GM21825 (cell line): ENCODE measurements at regions not wholly inside any gene's neighbourhood (a gene's known extent, or its start where the extent isn't known, plus 50 kb on each side); places are given as distances from the start of the nearest gene placed in this dataset.
"Not testable (repeated sequence)": the region's sequence is repeated elsewhere in the genome, so short reads cannot be mapped to it uniquely, and the experiment has no call there.

Experiments used
- ATAC-seq: cut with Tn5 transposase; IDR thresholded peaks from one replicate; pipeline ENCODE4 v1.9.1; 2021; ENCODE audit warnings: mild to moderate bottlenecking, moderate library complexity; ENCODE audit not compliant: unreplicated experiment

- ATAC-seq, result no peak
Observed at GRCh38 chr22:48939441-48940265, 888.0 kb downstream of the BRD1 start.

DNA sequence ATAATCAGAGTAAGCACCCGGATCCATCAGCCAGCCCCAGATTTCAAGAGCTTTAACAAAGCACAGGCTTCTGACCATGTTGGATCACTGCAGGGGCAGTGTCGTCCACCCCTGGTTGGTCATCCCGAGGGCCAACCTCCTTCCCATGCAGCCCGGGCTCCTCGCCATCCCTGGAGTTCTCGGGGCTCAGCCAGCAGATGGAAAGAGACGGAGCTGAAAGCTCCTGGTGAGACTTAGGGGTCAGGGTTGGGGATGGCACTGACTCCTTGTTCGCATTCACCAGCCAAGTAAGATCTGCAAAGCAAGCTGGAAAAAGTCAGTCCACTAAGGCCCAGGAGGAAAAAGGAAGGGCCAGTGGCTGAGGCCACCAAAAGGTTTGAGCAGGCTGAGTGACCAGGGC is 888.9 kb downstream of the BRD1 start:
- no peak for ATAC-seq

GRCh38 chr22:48937032-48937639 is 890.5 kb downstream of the BRD1 start:
- ATAC-seq, result no peak

GRCh38 chr22:48936391-48936790 is 891.3 kb downstream of the BRD1 start:
- ATAC-seq, result no peak

- no peak for ATAC-seq
Observed at GRCh38 chr22:48934446-48934845, 893.2 kb downstream of the BRD1 start.

DNA sequence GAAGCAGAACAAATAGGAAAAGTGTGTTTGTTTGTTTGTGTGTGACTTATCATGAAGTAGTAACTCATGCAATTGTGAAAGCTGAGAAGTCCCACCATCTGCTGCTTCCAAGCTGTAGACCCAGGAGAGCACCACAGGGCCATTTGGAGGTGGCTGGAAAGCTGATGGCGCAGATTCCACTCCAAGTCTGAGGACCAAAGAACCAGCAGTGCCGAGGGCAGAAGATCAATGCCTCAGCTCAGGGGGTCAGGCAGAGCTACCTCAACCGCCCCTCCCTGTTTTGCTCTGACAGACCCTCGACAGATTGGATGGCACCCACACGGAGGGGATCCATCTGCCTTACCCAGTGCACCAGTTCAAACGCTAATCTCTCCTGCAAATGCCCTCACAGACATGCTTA is 896.2 kb downstream of the BRD1 start:
- ATAC-seq, result no peak

GRCh38 chr22:48929276-48929790 is 898.3 kb downstream of the BRD1 start:
- ATAC-seq, result no peak

DNA sequence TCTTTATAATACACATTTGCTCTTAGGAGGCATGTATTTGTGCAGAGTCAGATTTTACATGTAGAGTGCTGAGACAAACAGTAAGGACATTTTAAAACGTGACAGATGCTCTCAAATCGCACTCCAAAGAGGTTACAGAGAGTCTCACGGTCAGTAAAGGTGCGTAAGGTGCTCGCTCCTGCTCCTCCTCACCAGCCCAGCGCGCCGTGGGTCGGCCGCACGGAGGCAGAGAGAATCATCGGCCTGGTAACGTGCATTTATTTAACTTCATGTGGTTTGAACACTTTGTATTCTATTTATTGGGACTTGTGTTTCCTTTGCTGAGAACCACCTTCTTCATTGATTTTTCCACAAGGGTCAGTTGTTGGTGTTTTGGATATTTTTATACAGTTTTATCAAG is 900.1 kb downstream of the BRD1 start:
- ATAC-seq, result no peak

DNA sequence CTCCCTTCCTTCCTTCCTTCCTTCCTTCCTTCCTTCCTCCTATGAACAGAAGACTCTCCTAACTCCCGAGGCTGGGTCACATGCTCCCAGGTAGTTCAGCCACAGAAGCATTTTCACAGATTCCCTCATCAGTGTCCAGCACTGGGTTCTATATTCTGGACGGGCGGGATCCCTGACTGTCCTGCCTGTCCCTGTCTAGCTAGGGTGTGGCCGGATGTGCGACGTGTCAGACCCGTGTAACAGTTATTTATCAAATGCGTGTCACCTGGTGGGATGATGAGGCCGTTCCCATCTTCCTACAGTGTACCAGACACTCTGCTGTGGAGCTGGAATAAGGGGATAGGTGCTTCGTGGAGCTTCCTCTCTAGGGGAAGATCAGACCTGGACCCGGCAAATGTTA is 901.0 kb downstream of the BRD1 start:
- no peak for ATAC-seq

GRCh38 chr22:48926136-48926535 is 901.5 kb downstream of the BRD1 start:
- no peak for ATAC-seq

DNA sequence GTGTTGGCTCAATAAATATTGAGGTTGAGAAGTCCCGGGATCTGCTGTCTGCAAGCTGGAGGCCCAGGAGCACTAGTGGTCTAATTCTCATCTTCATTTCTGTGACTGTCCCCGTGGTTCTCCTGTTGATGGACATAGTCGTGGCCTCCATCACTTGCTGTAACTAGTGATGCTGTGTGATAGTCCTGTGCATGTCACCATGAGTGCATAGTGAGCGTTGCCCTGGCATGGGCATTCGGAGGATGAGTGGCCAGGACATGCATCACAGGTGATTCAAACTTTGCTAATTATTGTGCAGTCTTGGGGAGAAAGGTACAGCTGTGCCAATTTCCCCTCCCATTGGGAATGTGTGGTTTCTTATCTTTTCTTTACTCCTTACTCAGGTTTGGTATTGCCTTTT is 902.2 kb downstream of the BRD1 start:
- ATAC-seq, result no peak

DNA sequence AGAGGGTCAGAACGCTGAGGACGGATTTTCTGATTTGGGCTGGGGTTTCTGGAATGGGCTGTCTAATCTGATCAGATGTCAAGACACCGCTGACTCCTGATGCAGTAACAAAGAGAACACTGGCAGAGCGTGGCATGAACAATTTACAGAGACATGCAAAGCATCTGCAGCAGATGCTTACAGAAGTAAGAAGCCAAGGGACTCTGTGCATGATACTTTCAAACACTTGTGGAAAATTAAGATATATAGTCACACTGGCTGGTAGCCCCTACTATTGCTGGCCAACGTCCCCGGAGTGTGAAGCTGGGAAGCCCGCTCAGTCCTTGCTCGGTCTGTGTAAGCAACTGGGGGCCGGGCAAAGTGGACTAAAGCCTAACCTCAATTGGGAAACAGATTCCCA is 903.7 kb downstream of the BRD1 start:
- ATAC-seq, result no peak

- ATAC-seq, result no peak
Observed at GRCh38 chr22:48923165-48923865, 904.4 kb downstream of the BRD1 start.

GRCh38 chr22:48921411-48921903 is 906.2 kb downstream of the BRD1 start:
- ATAC-seq, result no peak

- ATAC-seq, result no peak
Observed at GRCh38 chr22:48920776-48921241, 906.9 kb downstream of the BRD1 start.

- ATAC-seq, result no peak
Observed at GRCh38 chr22:48919851-48920589, 907.7 kb downstream of the BRD1 start.

- ATAC-seq, result no peak
Observed at GRCh38 chr22:48919187-48919590, 908.5 kb downstream of the BRD1 start.

DNA sequence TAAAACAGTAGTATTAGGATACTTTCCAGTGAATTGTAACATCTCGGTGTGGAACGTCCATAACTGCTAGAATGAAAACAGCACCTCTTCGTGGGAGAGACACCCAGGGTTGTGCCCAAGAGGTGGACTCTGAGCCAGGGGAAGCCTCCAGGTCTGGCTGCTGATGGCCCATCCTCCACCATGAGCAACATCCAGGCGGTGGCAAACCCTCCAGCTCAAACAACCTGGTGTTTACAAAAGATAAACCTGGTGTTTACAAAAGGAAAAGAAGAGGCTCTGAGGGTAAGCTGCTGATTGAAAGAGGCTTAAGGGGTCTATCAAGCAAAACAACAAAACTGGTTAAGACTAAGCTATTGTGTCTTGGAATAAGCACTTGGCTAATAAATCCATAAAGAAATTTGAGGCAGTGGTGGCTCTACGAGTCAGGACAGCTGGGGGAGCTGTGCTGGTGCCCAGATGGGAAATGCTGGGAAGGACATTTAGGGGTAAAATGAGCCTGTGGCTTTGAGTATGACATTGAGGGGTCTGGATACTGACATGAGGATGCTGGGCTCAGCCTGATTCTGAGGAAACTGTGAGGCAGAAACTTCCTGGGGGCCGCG is 909.0 kb downstream of the BRD1 start:
- ATAC-seq, result no peak

DNA sequence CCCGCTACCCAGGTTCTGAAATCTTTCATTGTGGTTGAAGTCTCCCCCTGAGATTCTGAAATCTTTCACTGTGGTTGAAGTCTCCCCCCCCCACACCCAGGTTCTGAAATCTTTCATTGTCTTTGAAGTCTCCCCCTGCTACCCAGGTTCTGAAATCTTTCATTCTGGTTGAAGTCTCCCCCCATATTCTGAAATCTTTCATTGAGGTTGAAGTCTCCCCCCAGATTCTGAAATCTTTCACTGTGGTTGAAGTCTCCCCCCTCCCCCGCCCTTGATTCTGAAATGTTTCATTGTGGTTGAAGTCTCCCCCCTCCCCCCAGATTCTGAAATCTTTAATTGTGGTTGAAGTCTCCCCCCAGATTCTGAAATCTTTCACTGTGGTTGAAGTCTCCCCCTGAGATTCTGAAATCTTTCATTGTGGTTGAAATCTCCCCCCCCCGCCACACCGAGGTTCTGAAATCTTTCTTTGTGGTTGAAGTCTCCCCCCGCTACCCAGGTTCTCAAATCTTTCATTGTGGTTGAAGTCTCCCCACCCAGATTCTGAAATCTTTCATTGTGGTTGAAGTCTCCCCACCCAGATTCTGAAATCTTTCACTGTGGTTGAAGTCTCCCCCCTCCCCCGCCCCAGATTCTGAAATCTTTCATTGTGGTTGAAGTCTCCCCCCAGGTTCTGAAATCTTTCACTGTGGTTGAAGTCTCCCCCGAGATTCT is 915.2 kb downstream of the BRD1 start:
- ATAC-seq, result not testable (repeated sequence)

GRCh38 chr22:48911647-48912046 is 916.0 kb downstream of the BRD1 start:
- ATAC-seq, result not testable (repeated sequence)
